Transverse colon (tissue), 4 donors: ENCODE measurements at regions not wholly inside any gene's neighbourhood (a gene's known extent, or its start where the extent isn't known, plus 50 kb on each side); places are given as distances from the start of the nearest gene placed in this dataset.

ENCODE experiments used
- POLR2A ChIP-seq: fragments of 450-650 bp; IDR thresholded peaks from one replicate; pipeline ENCODE4 v1.6.1; 2016; ENCODE audit warnings: antibody characterized with exemption, mild to moderate bottlenecking, moderate library complexity
- POLR2AphosphoS5 ChIP-seq, 3 donors: sonication (generic); formaldehyde crosslinking; IDR thresholded peaks; one replicate each; pipeline ENCODE4 v1.6.1; 2016; ENCODE audit warnings: antibody characterized with exemption in 3 of 3
- TF ChIP-seq, protein P1 (sequence below), 5 experiments: fragments of 200-600 bp in 3 of 5; fragments of 450-650 bp in 2 of 5; sonication (generic) in 3 of 5; IDR thresholded peaks; 1 replicate in 2 of 5; 2 replicates in 3 of 5; pipeline ENCODE4 v1.5.1; 2016 to 2017; ENCODE audit warnings: antibody characterized with exemption in 5 of 5, inconsistent platforms in 3 of 5, mild to moderate bottlenecking in 2 of 5, moderate library complexity in 1 of 5

DNA sequence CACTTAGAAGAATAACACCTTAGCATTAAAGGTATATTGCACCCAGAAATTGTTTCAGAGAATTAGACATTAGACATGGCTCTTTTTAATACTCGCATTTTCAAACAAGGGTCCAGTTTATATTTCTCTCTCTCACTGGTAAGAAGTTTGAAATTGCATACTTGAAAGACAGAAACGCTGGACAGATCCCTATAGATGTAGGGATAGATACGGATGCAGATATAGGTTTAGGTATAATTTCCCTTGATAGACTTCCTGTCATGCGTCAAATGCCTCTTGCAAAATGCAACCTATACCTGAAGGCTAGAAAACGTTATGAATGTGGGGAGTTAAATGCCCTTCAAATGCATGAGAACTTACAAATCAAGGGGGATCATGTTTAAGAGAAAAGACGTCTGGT, 99.4 kb upstream of the BCL6 start:
- TF ChIP-seq, protein P1, sequence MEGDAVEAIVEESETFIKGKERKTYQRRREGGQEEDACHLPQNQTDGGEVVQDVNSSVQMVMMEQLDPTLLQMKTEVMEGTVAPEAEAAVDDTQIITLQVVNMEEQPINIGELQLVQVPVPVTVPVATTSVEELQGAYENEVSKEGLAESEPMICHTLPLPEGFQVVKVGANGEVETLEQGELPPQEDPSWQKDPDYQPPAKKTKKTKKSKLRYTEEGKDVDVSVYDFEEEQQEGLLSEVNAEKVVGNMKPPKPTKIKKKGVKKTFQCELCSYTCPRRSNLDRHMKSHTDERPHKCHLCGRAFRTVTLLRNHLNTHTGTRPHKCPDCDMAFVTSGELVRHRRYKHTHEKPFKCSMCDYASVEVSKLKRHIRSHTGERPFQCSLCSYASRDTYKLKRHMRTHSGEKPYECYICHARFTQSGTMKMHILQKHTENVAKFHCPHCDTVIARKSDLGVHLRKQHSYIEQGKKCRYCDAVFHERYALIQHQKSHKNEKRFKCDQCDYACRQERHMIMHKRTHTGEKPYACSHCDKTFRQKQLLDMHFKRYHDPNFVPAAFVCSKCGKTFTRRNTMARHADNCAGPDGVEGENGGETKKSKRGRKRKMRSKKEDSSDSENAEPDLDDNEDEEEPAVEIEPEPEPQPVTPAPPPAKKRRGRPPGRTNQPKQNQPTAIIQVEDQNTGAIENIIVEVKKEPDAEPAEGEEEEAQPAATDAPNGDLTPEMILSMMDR (IDR thresholded peaks at IDR 0.05): no peak
- TF ChIP-seq POLR2AphosphoS5 (IDR thresholded peaks at IDR 0.05): no peak
- TF ChIP-seq POLR2A: no peak
